H9 (cell line): ENCODE measurements at regions not wholly inside any gene's neighbourhood (a gene's known extent, or its start where the extent isn't known, plus 50 kb on each side); places are given as distances from the start of the nearest gene placed in this dataset.

Experiments
- DNase-seq: peaks from one replicate; pipeline ENCODE4 v3.0.0-alpha.2; 2017
- H2AFZ ChIP-seq: one replicate; pipeline ENCODE4 v1.6.1; 2013; ENCODE audit warnings: mild to moderate bottlenecking, low read length, control low read depth, moderate library complexity
- H2AK5ac ChIP-seq: 2 replicates; pipeline ENCODE4 v1.6.1; 2013; ENCODE audit warnings: low read length, control low read depth, mixed read lengths; ENCODE audit not compliant: insufficient read length
- H2BK120ac ChIP-seq: one replicate; pipeline ENCODE4 v1.6.1; 2013; ENCODE audit warnings: low read depth, mild to moderate bottlenecking, low read length, control low read depth, inconsistent platforms; ENCODE audit not compliant: poor library complexity, severe bottlenecking
- H2BK12ac ChIP-seq: 2 replicates; pipeline ENCODE4 v1.6.1; 2013; ENCODE audit warnings: low read length, control low read depth, mixed read lengths, low read depth; ENCODE audit not compliant: insufficient read length
- H2BK15ac ChIP-seq: 2 replicates; pipeline ENCODE4 v1.6.1; 2013; ENCODE audit warnings: low read depth, low read length, control low read depth
- H2BK20ac ChIP-seq: one replicate; pipeline ENCODE4 v1.6.1; 2013; ENCODE audit warnings: low read depth, mild to moderate bottlenecking, low read length, control low read depth, inconsistent platforms; ENCODE audit not compliant: poor library complexity, severe bottlenecking
- H2BK5ac ChIP-seq: 2 replicates; pipeline ENCODE4 v1.6.1; 2013; ENCODE audit warnings: low read length, control low read depth, mixed read lengths; ENCODE audit not compliant: insufficient read length
- H3K14ac ChIP-seq: 2 replicates; pipeline ENCODE4 v1.6.1; 2013; ENCODE audit warnings: low read length, control low read depth; ENCODE audit not compliant: insufficient read depth
- H3K18ac ChIP-seq: 2 replicates; pipeline ENCODE4 v1.6.1; 2013; ENCODE audit warnings: low read depth, mild to moderate bottlenecking, mixed read lengths, low read length, control low read depth; ENCODE audit not compliant: insufficient read length
- H3K23ac ChIP-seq: 2 replicates; pipeline ENCODE4 v1.6.1; 2013; ENCODE audit warnings: low read length, control low read depth, mixed read lengths, low read depth; ENCODE audit not compliant: insufficient read length
- H3K23me2 ChIP-seq: 2 replicates; pipeline ENCODE4 v1.6.1; 2013; ENCODE audit warnings: low read depth, mild to moderate bottlenecking, mixed read lengths, low read length, control low read depth; ENCODE audit not compliant: insufficient read length, poor library complexity, severe bottlenecking
- H3K27ac ChIP-seq: 2 replicates; pipeline ENCODE4 v1.5.1; 2013; ENCODE audit warnings: low read length, control low read depth, mixed read lengths, low read depth; ENCODE audit not compliant: insufficient read length
- H3K27me3 ChIP-seq: 2 replicates; pipeline ENCODE4 v1.6.1; 2013; ENCODE audit warnings: low read length, control low read depth, inconsistent platforms; ENCODE audit not compliant: insufficient read depth
- H3K4ac ChIP-seq: 2 replicates; pipeline ENCODE4 v1.6.1; 2013; ENCODE audit warnings: low read depth, mild to moderate bottlenecking, control low read depth, inconsistent platforms, low read length, moderate library complexity
- H3K4me1 ChIP-seq: 2 replicates; pipeline ENCODE4 v1.6.1; 2013; ENCODE audit warnings: low read length, control low read depth, inconsistent platforms; ENCODE audit not compliant: insufficient read depth
- H3K4me2 ChIP-seq: 2 replicates; pipeline ENCODE4 v1.6.1; 2013; ENCODE audit warnings: low read length, control low read depth, mixed read lengths; ENCODE audit not compliant: insufficient read length, insufficient read depth
- H3K56ac ChIP-seq: 2 replicates; pipeline ENCODE4 v1.6.1; 2013; ENCODE audit warnings: low read depth, mild to moderate bottlenecking, mixed read lengths, low read length, control low read depth; ENCODE audit not compliant: insufficient read length
- H3K79me1 ChIP-seq: 2 replicates; pipeline ENCODE4 v1.6.1; 2013; ENCODE audit warnings: low read depth, mild to moderate bottlenecking, moderate library complexity, low read length, control low read depth, inconsistent platforms; ENCODE audit not compliant: insufficient read depth, poor library complexity, severe bottlenecking
- H3K79me2 ChIP-seq: 2 replicates; pipeline ENCODE4 v1.6.1; 2013; ENCODE audit warnings: low read length, control low read depth, inconsistent platforms; ENCODE audit not compliant: insufficient read depth
- H3K9ac ChIP-seq: 2 replicates; pipeline ENCODE4 v1.6.1; 2013; ENCODE audit warnings: low read length, control low read depth, mixed read lengths; ENCODE audit not compliant: insufficient read length; ENCODE audit errors: extremely low read depth
- H3K9me3 ChIP-seq: one replicate; pipeline ENCODE4 v1.6.1; 2013; ENCODE audit warnings: low read depth, low read length, inconsistent platforms; ENCODE audit not compliant: control insufficient read depth
- H3T11ph ChIP-seq: one replicate; pipeline ENCODE4 v1.6.1; 2013; ENCODE audit warnings: mild to moderate bottlenecking, low read length, control low read depth, inconsistent platforms
- H4K20me1 ChIP-seq: one replicate; pipeline ENCODE4 v1.6.1; 2013; ENCODE audit not compliant: control insufficient read depth, insufficient read length, insufficient read depth
- H4K5ac ChIP-seq: 2 replicates; pipeline ENCODE4 v1.6.1; 2013; ENCODE audit warnings: low read depth, mild to moderate bottlenecking, mixed read lengths, low read length, control low read depth; ENCODE audit not compliant: insufficient read length
- H4K8ac ChIP-seq: replicated peaks from 2 replicates; pipeline ENCODE4 v1.6.1; 2013; ENCODE audit warnings: low read length, control low read depth, mixed read lengths, low read depth; ENCODE audit not compliant: insufficient read length
- H4K91ac ChIP-seq: 2 replicates; pipeline ENCODE4 v1.6.1; 2013; ENCODE audit warnings: low read depth, mild to moderate bottlenecking, moderate library complexity, mixed read lengths, low read length, control low read depth; ENCODE audit not compliant: insufficient read length
- H3K27ac Mint-ChIP-seq, 3 experiments: 2 replicates in 2 of 3; 3 replicates in 1 of 3; pipeline ENCODE4 v1.8.0; 2020 to 2021; ENCODE audit warnings: mixed read lengths in 3 of 3, mild to moderate bottlenecking in 1 of 3, moderate library complexity in 1 of 3
- H3K27me3 Mint-ChIP-seq: 2 replicates; pipeline ENCODE4 v1.8.0; 2021; ENCODE audit warnings: low read depth, mild to moderate bottlenecking, moderate library complexity, mixed read lengths
- H3K36me3 Mint-ChIP-seq, 3 experiments: 2 replicates in 2 of 3; 3 replicates in 1 of 3; pipeline ENCODE4 v1.8.0; 2020 to 2021; ENCODE audit warnings: low read depth in 3 of 3, mixed read lengths in 3 of 3; ENCODE audit not compliant: insufficient read depth in 1 of 3
- H3K4me1 Mint-ChIP-seq, 2 experiments: 2 replicates each; pipeline ENCODE4 v1.8.0; 2020; ENCODE audit warnings: mixed read lengths in 2 of 2
- H3K4me3 Mint-ChIP-seq, 2 experiments: 2 replicates in 1 of 2; 3 replicates in 1 of 2; pipeline ENCODE4 v1.8.0; 2020 to 2021; ENCODE audit warnings: mild to moderate bottlenecking in 2 of 2, mixed read lengths in 2 of 2, moderate library complexity in 1 of 2
- H3K9me3 Mint-ChIP-seq, 2 experiments: 2 replicates in 1 of 2; 3 replicates in 1 of 2; pipeline ENCODE4 v1.8.0; 2020; ENCODE audit warnings: mild to moderate bottlenecking in 2 of 2, mixed read lengths in 2 of 2, moderate library complexity in 1 of 2
- CTCF ChIP-seq: fragments of 200-600 bp; sonication (generic); conservative IDR thresholded peaks from 3 replicates; pipeline ENCODE4 v1.8.0; 2021; ENCODE audit warnings: antibody characterized with exemption, mild to moderate bottlenecking
- WGBS: extraction: QIAGEN DNeasy Blood & Tissue Kit; methylation state at CpG from one replicate; pipeline ENCODE4 v1.1.7; 2013; ENCODE audit warnings: missing lambda C conversion rate, low lambda C conversion rate, mixed read lengths; ENCODE audit not compliant: insufficient read length; ENCODE audit errors: extremely low coverage; 5-methylcytosine and 5-hydroxymethylcytosine counted together

GRCh38 chr1:18546026-18546425 lies 65.3 kb downstream of the KLHDC7A start:
- Mint-ChIP-seq H3K9me3 (peaks cover 8 to 10% of the 10 kb centered on the region in 2 experiments), H3K27me3 (peaks cover 47% of the 10 kb centered on the region), H3K4me3 (no peak overlapping the region), H3K27ac (peak overlapping the region in 1 of 3 experiments; percentile 66; a peak in 1 of 7 replicates), H3K4me1 (peaks cover 38 to 46% of the 10 kb centered on the region in 2 experiments), H3K36me3 (peaks cover 0 to 16% (median 0%) of the 10 kb centered on the region in 3 experiments; a peak in 4 of 7 replicates)
- Histone ChIP-seq H2BK12ac (no peak overlapping the region), H4K8ac (no peak overlapping the region), H3K9ac (no peak overlapping the region), H3K4ac (no peak overlapping the region), H2BK20ac (no peak overlapping the region), H3K27me3 (no peaks in the 10 kb centered on the region; the same call in 1 of the 2 replicates), H3T11ph (no peak overlapping the region), H2BK120ac (no peak overlapping the region), H3K56ac (no peak overlapping the region), H4K5ac (no peak overlapping the region), H3K79me1 (no peaks in the 10 kb centered on the region), H3K4me2 (no peak overlapping the region), H2AK5ac (no peak overlapping the region), H3K14ac (no peak overlapping the region; the same call in 1 of the 2 replicates), H4K91ac (no peak overlapping the region), H3K4me1 (peaks cover 13% of the 10 kb centered on the region; the same call in 1 of the 2 replicates), H2BK5ac (no peak overlapping the region), H2BK15ac (no peak overlapping the region), H3K9me3 (no peaks in the 10 kb centered on the region), H3K27ac (no peak overlapping the region), H2AFZ (no peak overlapping the region), H3K79me2 (no peaks in the 10 kb centered on the region), H3K23me2 (no peaks in the 10 kb centered on the region), H4K20me1 (no peaks in the 10 kb centered on the region), H3K23ac (no peak overlapping the region), H3K18ac (no peak overlapping the region)
- DNase-seq, result no peak
- WGBS, result no CpG with 5 or more reads among the region's 8 CpGs
- no peak for TF ChIP-seq CTCF
